HG03097 (cell line): ENCODE measurements at regions not wholly inside any gene's neighbourhood (a gene's known extent, or its start where the extent isn't known, plus 50 kb on each side); places are given as distances from the start of the nearest gene placed in this dataset.
"Not testable (repeated sequence)": the region's sequence is repeated elsewhere in the genome, so short reads cannot be mapped to it uniquely, and the experiment has no call there.

ENCODE experiments used
- ATAC-seq: cut with Tn5 transposase; IDR thresholded peaks from one replicate; pipeline ENCODE4 v1.9.1; 2021; ENCODE audit not compliant: unreplicated experiment, low FRiP score

GRCh38 chr5:121573721-121574382 lies 277.8 kb upstream of the FTMT start:
- ATAC-seq: no peak

- no peak for ATAC-seq
These were observed 270.1 kb upstream of the FTMT start for GRCh38 chr5:121581588-121581987.

DNA sequence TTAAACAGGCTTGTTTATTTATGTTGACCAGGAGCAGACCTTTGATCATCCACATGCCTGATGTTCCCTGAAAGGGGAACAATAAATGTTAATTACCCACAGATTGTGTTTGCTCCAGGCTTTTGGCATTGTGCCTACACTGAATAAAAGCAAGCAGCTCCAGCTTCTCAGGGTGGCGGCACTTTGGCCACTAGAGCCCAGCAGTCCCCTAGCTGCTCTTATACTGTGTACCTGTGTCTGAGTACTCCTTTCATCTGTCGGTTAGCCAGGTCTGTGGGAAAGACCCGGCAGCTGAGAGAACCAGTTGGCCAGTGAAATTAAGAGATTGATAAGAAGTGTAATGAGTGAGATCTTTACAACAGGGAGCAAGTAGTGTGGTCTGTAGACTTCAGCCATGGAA lies 254.8 kb upstream of the FTMT start:
- ATAC-seq: no peak

- no peak for ATAC-seq
These were observed 242.9 kb upstream of the FTMT start for GRCh38 chr5:121608826-121609225.

DNA sequence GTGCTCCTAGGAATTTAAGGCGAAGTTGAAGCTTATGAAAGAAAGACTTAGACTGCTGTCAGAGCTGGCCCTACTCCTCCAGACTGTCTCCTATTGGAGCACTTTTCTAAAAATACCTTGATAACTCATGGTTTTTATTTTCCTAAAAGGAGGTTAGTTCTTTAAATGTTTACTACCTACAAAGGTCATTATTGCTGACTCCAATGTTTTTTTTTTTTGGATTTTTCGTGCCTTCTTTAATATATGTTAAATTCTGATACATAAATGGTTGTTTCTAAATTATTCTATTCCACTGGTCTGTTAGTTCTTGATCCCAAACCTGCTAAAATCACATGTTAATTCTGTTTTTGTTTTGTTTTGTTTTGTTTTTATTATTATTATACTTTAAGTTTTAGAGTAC lies 227.6 kb upstream of the FTMT start:
- no peak for ATAC-seq

GRCh38 chr5:121628783-121629182 lies 222.9 kb upstream of the FTMT start:
- ATAC-seq: no peak

DNA sequence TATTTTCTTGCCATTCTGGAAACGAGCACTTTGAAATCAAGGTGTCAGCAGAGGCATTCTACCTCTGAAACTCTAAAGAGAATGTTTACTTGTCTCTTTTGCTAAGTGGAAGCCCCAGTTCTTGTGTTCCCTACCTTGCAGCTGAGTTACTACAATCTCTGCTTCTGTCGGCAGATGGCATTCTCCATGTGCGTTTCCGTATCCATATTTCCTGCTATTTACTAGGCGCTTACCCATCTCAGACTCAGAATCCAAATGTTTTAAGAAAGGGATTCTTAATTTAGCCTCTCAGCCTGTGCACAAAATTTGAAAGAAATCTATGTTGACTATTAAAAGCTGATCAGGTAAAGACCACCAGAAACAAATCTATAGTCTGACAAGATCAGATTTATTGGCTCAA lies 221.3 kb upstream of the FTMT start:
- no peak for ATAC-seq

GRCh38 chr5:121634946-121635345 lies 216.7 kb upstream of the FTMT start:
- no peak for ATAC-seq

GRCh38 chr5:121638126-121638525 lies 213.6 kb upstream of the FTMT start:
- no peak for ATAC-seq

DNA sequence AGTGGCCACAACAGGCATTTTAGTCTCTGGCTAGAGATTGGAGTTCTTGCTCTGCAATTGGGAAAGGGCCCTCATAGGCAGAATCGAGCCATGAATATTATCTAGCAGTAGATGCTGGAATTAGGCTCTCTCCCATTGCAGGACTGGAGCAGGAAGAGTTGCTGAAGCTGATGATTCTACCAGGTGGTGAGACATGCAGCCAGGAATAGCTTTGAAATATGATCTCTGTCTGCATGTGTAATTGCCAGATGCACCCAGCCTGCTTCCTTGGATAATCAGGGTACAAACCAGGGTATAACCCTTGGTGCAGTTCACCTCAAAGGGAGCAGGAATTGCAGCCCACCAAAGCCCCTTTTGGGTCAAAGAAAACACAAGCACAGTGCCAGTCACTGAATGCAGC lies 211.4 kb upstream of the FTMT start:
- no peak for ATAC-seq

DNA sequence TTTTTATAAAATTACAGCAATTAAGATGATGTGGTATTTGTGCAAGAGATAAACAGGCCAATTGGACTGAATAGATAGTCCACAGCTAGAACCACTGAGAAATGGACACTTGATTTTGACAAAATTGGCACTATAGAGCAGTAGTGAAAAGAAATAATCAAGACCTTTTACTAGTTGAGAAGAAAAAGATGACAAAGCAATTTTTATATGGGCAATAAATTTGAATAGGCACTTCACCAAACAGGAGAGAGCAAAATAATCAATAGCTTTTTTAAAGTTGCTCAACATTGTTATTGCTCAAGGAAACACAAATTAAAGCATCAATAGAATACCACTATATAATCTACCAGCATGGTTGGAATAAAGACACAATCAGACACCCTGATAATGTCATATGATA lies 193.5 kb upstream of the FTMT start:
- ATAC-seq: no peak

GRCh38 chr5:121660142-121660541 lies 191.5 kb upstream of the FTMT start:
- ATAC-seq: no peak

DNA sequence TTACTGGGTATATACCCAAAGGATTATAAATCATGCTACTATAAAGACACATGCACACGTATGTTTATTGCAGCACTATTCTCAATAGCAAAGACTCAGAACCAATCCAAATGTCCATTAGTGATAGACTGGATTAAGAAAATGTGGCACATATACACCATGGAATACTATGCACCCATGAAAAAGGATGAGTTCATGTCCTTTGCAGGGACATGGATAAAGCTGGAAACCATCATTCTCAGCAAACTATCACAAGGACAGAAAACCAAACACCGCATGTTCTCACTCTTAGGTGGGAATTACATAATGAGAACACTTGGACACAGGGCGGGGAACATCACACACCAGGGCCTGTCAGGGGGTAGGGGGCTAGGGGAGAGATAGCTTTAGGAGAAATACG lies 186.1 kb upstream of the FTMT start:
- not testable (repeated sequence) for ATAC-seq

- ATAC-seq: no peak
These were observed 184.4 kb upstream of the FTMT start for GRCh38 chr5:121667292-121667691.

GRCh38 chr5:121668635-121669034 lies 183.0 kb upstream of the FTMT start:
- ATAC-seq: no peak

GRCh38 chr5:121671624-121672023 lies 180.1 kb upstream of the FTMT start:
- no peak for ATAC-seq

- no peak for ATAC-seq
These were observed 175.8 kb upstream of the FTMT start for GRCh38 chr5:121675924-121676323.

- no peak for ATAC-seq
These were observed 170.3 kb upstream of the FTMT start for GRCh38 chr5:121681229-121681855.

GRCh38 chr5:121688126-121688525 lies 163.6 kb upstream of the FTMT start:
- ATAC-seq: no peak

DNA sequence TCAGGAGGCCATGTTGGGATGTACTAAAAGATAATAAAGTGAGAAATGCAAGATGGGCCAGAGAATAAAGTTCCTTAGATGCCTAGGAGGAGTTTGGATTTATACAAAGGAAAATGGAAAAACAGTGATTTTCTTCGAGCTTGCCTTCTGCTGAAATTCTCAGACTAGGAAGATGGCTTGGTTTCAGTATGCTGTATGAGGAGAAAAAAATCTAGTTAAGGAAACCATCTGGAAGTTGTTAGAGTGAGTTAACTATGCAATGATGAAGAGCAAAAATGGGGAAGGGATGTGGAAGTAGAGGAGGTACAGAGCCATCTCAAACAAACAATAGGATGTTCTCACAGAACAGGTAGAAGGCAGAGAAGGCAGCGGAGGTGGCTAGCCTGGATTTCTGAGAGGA lies 162.9 kb upstream of the FTMT start:
- no peak for ATAC-seq

DNA sequence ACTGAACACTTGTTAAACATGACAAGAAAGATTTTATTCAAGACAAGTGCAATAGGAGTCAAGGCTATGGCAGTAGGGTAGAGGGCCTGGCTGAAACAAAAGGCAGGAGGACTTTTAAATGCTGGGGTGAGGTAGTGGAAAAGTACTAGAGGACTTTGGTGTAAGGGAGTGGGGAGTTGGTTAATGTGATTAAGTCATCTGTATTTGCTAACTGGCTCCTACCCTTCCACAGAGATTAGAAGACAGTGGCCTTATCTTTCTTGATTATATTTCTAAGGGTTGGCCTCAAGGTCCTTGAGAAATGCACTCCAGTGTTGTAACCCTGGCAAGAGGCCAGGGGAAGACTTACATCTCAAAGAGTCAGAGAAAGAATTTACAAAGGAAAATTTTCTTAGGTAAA lies 160.2 kb upstream of the FTMT start:
- ATAC-seq: no peak

- no peak for ATAC-seq
These were observed 159.5 kb upstream of the FTMT start for GRCh38 chr5:121692158-121692557.

GRCh38 chr5:121693864-121694263 lies 157.8 kb upstream of the FTMT start:
- no peak for ATAC-seq
